Erythroblast (primary cell): ENCODE measurements at regions not wholly inside any gene's neighbourhood (a gene's known extent, or its start where the extent isn't known, plus 50 kb on each side); places are given as distances from the start of the nearest gene placed in this dataset.

Experiments
- DNase-seq, 2 experiments: peaks; one replicate each; lab custom pipeline; 2025; lab: John Stamatoyannopoulos, UW
- GATA1 ChIP-seq: IDR thresholded peaks from 2 replicates; pipeline ENCODE4 v1.6.1; 2011; ENCODE audit warnings: low read depth, mild to moderate bottlenecking, control low read depth, low read length, moderate library complexity
- POLR2A ChIP-seq: IDR thresholded peaks from 2 replicates; pipeline ENCODE4 v1.6.1; 2011; ENCODE audit warnings: mild to moderate bottlenecking, low read length

- TF ChIP-seq POLR2A (no peak), GATA1 (no peak)
- DNase-seq = no peak
Measured at GRCh38 chr3:72217570-72217969, 432.6 kb upstream of the PROK2 start.

GRCh38 chr3:72214066-72214951 lies 429.4 kb upstream of the PROK2 start:
- no peak for DNase-seq
- no peak for TF ChIP-seq GATA1
- no peak for TF ChIP-seq POLR2A

- no peak for DNase-seq
- no peak for TF ChIP-seq POLR2A
Measured at GRCh38 chr3:72213296-72214065, 428.5 kb upstream of the PROK2 start.

GRCh38 chr3:72212396-72212795 lies 427.4 kb upstream of the PROK2 start:
- no peak for DNase-seq
- TF ChIP-seq GATA1 = no peak
- no peak for TF ChIP-seq POLR2A

GRCh38 chr3:72210261-72210660 lies 425.3 kb upstream of the PROK2 start:
- DNase-seq = no peak

GRCh38 chr3:72205297-72205826 lies 420.4 kb upstream of the PROK2 start:
- DNase-seq = no peak
- no peak for TF ChIP-seq POLR2A
- TF ChIP-seq GATA1 = no peak

More at GRCh38 chr3:72210261-72210660, 425.3 kb upstream of the PROK2 start:
- TF ChIP-seq POLR2A (no peak), GATA1 (no peak)

- DNase-seq = no peak
- TF ChIP-seq POLR2A = no peak
- no peak for TF ChIP-seq GATA1
Measured at GRCh38 chr3:72204452-72204851, 419.5 kb upstream of the PROK2 start.

GRCh38 chr3:72203613-72204349 lies 418.8 kb upstream of the PROK2 start:
- DNase-seq = no peak
- no peak for TF ChIP-seq GATA1
- no peak for TF ChIP-seq POLR2A

- TF ChIP-seq GATA1 = no peak
- TF ChIP-seq POLR2A = no peak
- no peak for DNase-seq
Measured at GRCh38 chr3:72203105-72203504, 418.2 kb upstream of the PROK2 start.

- TF ChIP-seq GATA1 = no peak
- no peak for DNase-seq
Measured at GRCh38 chr3:72200332-72200731, 415.4 kb upstream of the PROK2 start.

- no peak for TF ChIP-seq GATA1
- no peak for TF ChIP-seq POLR2A
- no peak for DNase-seq
Measured at GRCh38 chr3:72199530-72199929, 414.6 kb upstream of the PROK2 start.

- TF ChIP-seq GATA1 (no peak), POLR2A (no peak)
- no peak for DNase-seq
Measured at GRCh38 chr3:72196377-72196929, 411.5 kb upstream of the PROK2 start.

- DNase-seq = no peak
- no peak for TF ChIP-seq GATA1
- TF ChIP-seq POLR2A = no peak
Measured at GRCh38 chr3:72195895-72196294, 410.9 kb upstream of the PROK2 start.
